Osteocyte (in vitro differentiated cells): ENCODE measurements at regions not wholly inside any gene's neighbourhood (a gene's known extent, or its start where the extent isn't known, plus 50 kb on each side); places are given as distances from the start of the nearest gene placed in this dataset.

Source experiments
- DNase-seq: peaks from one replicate; pipeline ENCODE4 v3.0.0; 2021; ENCODE audit warnings: mixed read lengths; ENCODE audit not compliant: unreplicated experiment; ENCODE audit errors: extremely low spot score
- H3K27ac Mint-ChIP-seq: one replicate; pipeline ENCODE4 v1.8.0; 2021; ENCODE audit warnings: mild to moderate bottlenecking, mixed read lengths; ENCODE audit not compliant: unreplicated experiment
- H3K27me3 Mint-ChIP-seq: one replicate; pipeline ENCODE4 v1.8.0; 2021; ENCODE audit warnings: mixed read lengths; ENCODE audit not compliant: unreplicated experiment
- H3K36me3 Mint-ChIP-seq: one replicate; pipeline ENCODE4 v1.8.0; 2021; ENCODE audit warnings: mixed read lengths; ENCODE audit not compliant: unreplicated experiment
- H3K4me1 Mint-ChIP-seq: one replicate; pipeline ENCODE4 v1.8.0; 2021; ENCODE audit warnings: mixed read lengths; ENCODE audit not compliant: unreplicated experiment
- H3K4me3 Mint-ChIP-seq: one replicate; pipeline ENCODE4 v1.8.0; 2021; ENCODE audit warnings: mild to moderate bottlenecking, moderate library complexity, mixed read lengths; ENCODE audit not compliant: unreplicated experiment
- H3K9me3 Mint-ChIP-seq: one replicate; pipeline ENCODE4 v1.8.0; 2021; ENCODE audit warnings: mixed read lengths; ENCODE audit not compliant: unreplicated experiment
- CTCF ChIP-seq: fragments of 200-600 bp; sonication (generic); IDR thresholded peaks from 2 replicates; pipeline ENCODE4 v1.5.0; 2021; ENCODE audit warnings: antibody characterized with exemption, mild to moderate bottlenecking, moderate library complexity

DNA sequence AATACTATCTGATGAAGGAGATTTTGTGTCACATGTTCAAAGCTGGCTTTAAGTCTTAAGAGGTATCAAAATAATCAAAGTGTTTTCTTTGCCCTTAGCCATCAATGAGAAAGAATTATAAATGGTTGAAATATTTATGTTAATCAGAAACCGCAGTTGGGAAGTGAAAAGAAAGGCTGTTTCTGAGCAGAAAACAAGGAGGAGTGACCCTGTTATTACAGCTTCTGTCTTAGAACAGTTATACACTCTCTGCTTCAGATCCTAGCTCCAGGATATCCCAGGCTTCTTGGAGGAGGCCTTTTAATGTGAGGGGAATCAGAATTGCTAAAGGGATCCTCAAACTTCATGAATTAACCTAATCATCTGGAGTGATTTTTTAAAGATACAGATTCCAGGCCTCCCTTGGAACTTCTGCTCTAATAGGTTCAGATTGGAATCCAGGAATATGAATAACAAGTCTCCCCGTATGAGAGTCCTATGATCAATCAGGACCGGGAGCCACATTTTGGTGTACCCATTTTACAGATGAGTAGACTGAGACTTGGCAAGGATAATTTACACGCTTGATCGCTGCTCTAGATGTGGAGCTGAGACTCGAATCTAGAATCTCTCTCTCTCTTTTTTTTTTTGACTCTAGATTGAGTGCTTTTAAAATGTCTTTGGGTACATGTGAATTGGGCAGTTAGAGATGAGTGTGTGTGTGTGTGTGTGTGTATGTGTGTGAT lies 50.8 kb upstream of the JAG1 start:
- no peaks in the 10 kb centered on the region for H3K27me3 Mint-ChIP-seq
- no peak overlapping the region for H3K4me3 Mint-ChIP-seq
- no peak for TF ChIP-seq CTCF
- no peak for DNase-seq
- H3K36me3 Mint-ChIP-seq, result peaks cover 2% of the 10 kb centered on the region
- no peak overlapping the region for H3K27ac Mint-ChIP-seq
- H3K9me3 Mint-ChIP-seq, result no peaks in the 10 kb centered on the region
- peaks cover 37% of the 10 kb centered on the region for H3K4me1 Mint-ChIP-seq

GRCh38 chr20:10728873-10729670 lies 55.3 kb upstream of the JAG1 start:
- Mint-ChIP-seq H3K27ac (no peak overlapping the region), H3K36me3 (peaks cover 2% of the 10 kb centered on the region), H3K9me3 (no peaks in the 10 kb centered on the region), H3K4me1 (peaks cover 19% of the 10 kb centered on the region), H3K4me3 (no peak overlapping the region), H3K27me3 (no peaks in the 10 kb centered on the region)
- no peak for TF ChIP-seq CTCF
- DNase-seq, result no peak

- DNase-seq, result no peak
- Mint-ChIP-seq H3K36me3 (peaks cover 2% of the 10 kb centered on the region), H3K4me1 (peaks cover 12% of the 10 kb centered on the region), H3K9me3 (no peaks in the 10 kb centered on the region), H3K27ac (no peak overlapping the region), H3K4me3 (no peak overlapping the region), H3K27me3 (no peaks in the 10 kb centered on the region)
- TF ChIP-seq CTCF, result no peak
These were observed 56.0 kb upstream of the JAG1 start for GRCh38 chr20:10729785-10730184.

GRCh38 chr20:10730629-10731183 lies 56.9 kb upstream of the JAG1 start:
- Mint-ChIP-seq H3K27me3 (no peaks in the 10 kb centered on the region), H3K36me3 (peaks cover 2% of the 10 kb centered on the region), H3K4me1 (peaks cover 19% of the 10 kb centered on the region), H3K9me3 (no peaks in the 10 kb centered on the region), H3K4me3 (no peak overlapping the region), H3K27ac (no peak overlapping the region)
- DNase-seq, result no peak
- TF ChIP-seq CTCF, result no peak
